Fibroblast of the aortic adventitia (primary cell): ENCODE measurements at regions not wholly inside any gene's neighbourhood (a gene's known extent, or its start where the extent isn't known, plus 50 kb on each side); places are given as distances from the start of the nearest gene placed in this dataset.
"Not testable (repeated sequence)": the region's sequence is repeated elsewhere in the genome, so short reads cannot be mapped to it uniquely, and the experiment has no call there.

Experiments
- DNase-seq: peaks from one replicate; pipeline ENCODE4 v3.0.0-alpha.2; 2010; ENCODE audit warnings: low read depth
- H3K4me3 ChIP-seq: 2 replicates; pipeline ENCODE4 v1.5.1; 2011; ENCODE audit warnings: low read depth, mild to moderate bottlenecking, control low read depth, low read length, moderate library complexity
- CTCF ChIP-seq: IDR thresholded peaks from 2 replicates; pipeline ENCODE4 v1.5.1; 2011; ENCODE audit warnings: mild to moderate bottlenecking, low read length, control low read depth, inconsistent platforms; ENCODE audit not compliant: insufficient read depth

GRCh38 chr6:12356431-12356830, 66.3 kb downstream of the EDN1 start:
- no peak for TF ChIP-seq CTCF
- no peak for DNase-seq
- no peak overlapping the region for H3K4me3 ChIP-seq

GRCh38 chr6:12356983-12357972, 67.1 kb downstream of the EDN1 start:
- no peak for TF ChIP-seq CTCF
- no peak overlapping the region for H3K4me3 ChIP-seq
- DNase-seq, result no peak

GRCh38 chr6:12359036-12359435, 68.9 kb downstream of the EDN1 start:
- H3K4me3 ChIP-seq, result no peak overlapping the region
- DNase-seq, result no peak
- TF ChIP-seq CTCF, result no peak

- DNase-seq, result no peak
- TF ChIP-seq CTCF, result no peak
- H3K4me3 ChIP-seq, result no peak overlapping the region
These were observed 71.0 kb downstream of the EDN1 start for GRCh38 chr6:12361042-12361765.

- DNase-seq, result not testable (repeated sequence)
These were observed 73.1 kb downstream of the EDN1 start for GRCh38 chr6:12363277-12363650.

GRCh38 chr6:12363651-12364381, 73.7 kb downstream of the EDN1 start:
- H3K4me3 ChIP-seq, result no peak overlapping the region
- DNase-seq, result no peak
- no peak for TF ChIP-seq CTCF

More at GRCh38 chr6:12363277-12363650, 73.1 kb downstream of the EDN1 start:
- not testable (repeated sequence) for H3K4me3 ChIP-seq
